GM12875 (cell line): ENCODE measurements at regions not wholly inside any gene's neighbourhood (a gene's known extent, or its start where the extent isn't known, plus 50 kb on each side); places are given as distances from the start of the nearest gene placed in this dataset.

Experiments used
- H3K4me3 ChIP-seq: one replicate; pipeline ENCODE4 v1.5.1; 2011; ENCODE audit warnings: low read depth, low read length, control low read depth
- TF ChIP-seq, protein P1 (sequence below): IDR thresholded peaks from 2 replicates; pipeline ENCODE4 v1.5.1; 2011; ENCODE audit warnings: low read depth, mild to moderate bottlenecking, control low read depth, inconsistent platforms, low read length, moderate library complexity, borderline replicate concordance; ENCODE audit not compliant: insufficient read depth

DNA sequence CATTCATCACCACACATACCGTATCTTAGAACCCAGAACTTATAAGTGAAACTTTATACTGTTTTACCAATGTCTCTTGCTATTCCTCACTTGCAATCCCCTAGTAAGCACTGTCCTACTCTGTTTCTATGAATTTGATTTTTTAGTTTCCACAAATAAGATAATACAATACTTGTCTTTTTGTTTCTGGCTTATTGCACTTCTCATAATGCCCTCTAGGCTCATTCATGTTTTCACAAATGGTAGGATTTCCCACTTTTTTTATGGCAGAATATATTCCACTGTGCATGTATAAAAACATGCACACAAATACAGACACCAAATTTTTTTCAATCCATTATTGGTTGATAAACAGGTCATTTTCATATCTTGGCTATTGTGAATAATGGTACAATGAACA lies 1742.3 kb upstream of the NUDT12 start:
- TF ChIP-seq, protein P1, sequence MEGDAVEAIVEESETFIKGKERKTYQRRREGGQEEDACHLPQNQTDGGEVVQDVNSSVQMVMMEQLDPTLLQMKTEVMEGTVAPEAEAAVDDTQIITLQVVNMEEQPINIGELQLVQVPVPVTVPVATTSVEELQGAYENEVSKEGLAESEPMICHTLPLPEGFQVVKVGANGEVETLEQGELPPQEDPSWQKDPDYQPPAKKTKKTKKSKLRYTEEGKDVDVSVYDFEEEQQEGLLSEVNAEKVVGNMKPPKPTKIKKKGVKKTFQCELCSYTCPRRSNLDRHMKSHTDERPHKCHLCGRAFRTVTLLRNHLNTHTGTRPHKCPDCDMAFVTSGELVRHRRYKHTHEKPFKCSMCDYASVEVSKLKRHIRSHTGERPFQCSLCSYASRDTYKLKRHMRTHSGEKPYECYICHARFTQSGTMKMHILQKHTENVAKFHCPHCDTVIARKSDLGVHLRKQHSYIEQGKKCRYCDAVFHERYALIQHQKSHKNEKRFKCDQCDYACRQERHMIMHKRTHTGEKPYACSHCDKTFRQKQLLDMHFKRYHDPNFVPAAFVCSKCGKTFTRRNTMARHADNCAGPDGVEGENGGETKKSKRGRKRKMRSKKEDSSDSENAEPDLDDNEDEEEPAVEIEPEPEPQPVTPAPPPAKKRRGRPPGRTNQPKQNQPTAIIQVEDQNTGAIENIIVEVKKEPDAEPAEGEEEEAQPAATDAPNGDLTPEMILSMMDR, result no peak
- H3K4me3 ChIP-seq, result no peak overlapping the region

DNA sequence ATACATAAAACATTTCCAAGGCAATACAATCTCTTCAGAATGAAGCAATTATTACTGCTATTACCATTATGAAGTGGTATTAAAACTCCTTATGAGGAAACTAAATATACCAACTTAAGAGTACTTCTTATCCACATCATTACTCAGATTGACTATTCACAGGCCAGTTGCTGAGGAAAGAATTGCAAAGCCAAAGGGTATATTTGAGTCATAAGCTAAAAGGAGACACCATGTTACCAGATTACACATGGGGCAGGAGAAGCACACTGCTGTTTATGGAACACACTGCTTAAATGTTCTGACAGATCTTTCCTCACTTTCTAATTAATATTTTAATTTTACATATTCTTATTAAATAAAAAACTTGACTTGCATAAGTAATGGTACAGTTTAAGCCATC lies 1726.4 kb upstream of the NUDT12 start:
- no peak overlapping the region for H3K4me3 ChIP-seq
- TF ChIP-seq, protein P1, result no peak

GRCh38 chr5:105283134-105283533 lies 1720.5 kb upstream of the NUDT12 start:
- H3K4me3 ChIP-seq, result no peak overlapping the region
- TF ChIP-seq, protein P1, result no peak

- no peak overlapping the region for H3K4me3 ChIP-seq
- TF ChIP-seq, protein P1, result no peak
Observed at GRCh38 chr5:105274079-105274478, 1711.5 kb upstream of the NUDT12 start.

GRCh38 chr5:105263515-105263914 lies 1700.9 kb upstream of the NUDT12 start:
- TF ChIP-seq, protein P1, result no peak
- no peak overlapping the region for H3K4me3 ChIP-seq

GRCh38 chr5:105259581-105260217 lies 1697.1 kb upstream of the NUDT12 start:
- no peak overlapping the region for H3K4me3 ChIP-seq
- TF ChIP-seq, protein P1, result no peak

DNA sequence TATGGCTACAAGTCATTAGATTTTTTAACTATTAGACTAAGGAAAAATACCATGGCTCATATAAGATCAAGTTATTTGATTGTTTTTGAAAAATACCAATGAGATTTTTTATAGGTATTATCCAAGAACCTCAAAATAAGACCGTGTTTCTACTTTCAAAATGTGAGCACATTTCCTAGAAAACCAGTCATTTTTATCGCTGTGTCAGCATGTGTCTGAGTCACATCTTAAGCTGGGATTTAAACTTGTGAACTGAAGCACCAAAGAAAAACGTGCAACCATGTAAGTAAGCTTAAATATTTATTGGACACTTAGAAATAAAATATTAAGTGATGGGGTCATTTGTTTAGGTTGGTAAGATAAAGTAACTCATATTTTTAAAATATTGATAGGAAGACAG lies 1676.0 kb upstream of the NUDT12 start:
- TF ChIP-seq, protein P1, result no peak
- H3K4me3 ChIP-seq, result no peak overlapping the region
